NT2/D1 (cell line): ENCODE measurements at regions not wholly inside any gene's neighbourhood (a gene's known extent, or its start where the extent isn't known, plus 50 kb on each side); places are given as distances from the start of the nearest gene placed in this dataset.

ENCODE experiments used
- YY1 ChIP-seq: IDR thresholded peaks from 2 replicates; pipeline ENCODE4 v1.6.1; 2011; ENCODE audit not compliant: insufficient read length, insufficient read depth
- ZNF274 ChIP-seq: IDR thresholded peaks from 2 replicates; pipeline ENCODE4 v1.6.1; 2011; ENCODE audit warnings: mild to moderate bottlenecking, low read depth, low read length

GRCh38 chr6:10300071-10300470 is 114.8 kb downstream of the TFAP2A start:
- TF ChIP-seq YY1 = no peak
- no peak for TF ChIP-seq ZNF274
